Astrocyte (in vitro differentiated cells and primary cell): ENCODE measurements at regions not wholly inside any gene's neighbourhood (a gene's known extent, or its start where the extent isn't known, plus 50 kb on each side); places are given as distances from the start of the nearest gene placed in this dataset.

Source experiments
- DNase-seq: peaks from one replicate; pipeline ENCODE4 v3.0.0-alpha.2; 2010; ENCODE audit warnings: low read depth
- FAIRE-seq: peaks from 2 replicates; lab custom pipeline; 2011; peaks lifted over from hg19 to GRCh38; lab: Jason Lieb, UNC
- H2AFZ ChIP-seq: 2 replicates; pipeline ENCODE4 v1.6.0; 2012; ENCODE audit warnings: low read depth, low read length, inconsistent platforms
- H3K27ac ChIP-seq: 2 replicates; pipeline ENCODE4 v1.5.1; 2011; ENCODE audit warnings: low read depth, low read length, inconsistent platforms
- H3K27me3 ChIP-seq: 2 replicates; pipeline ENCODE4 v1.6.0; 2011; ENCODE audit warnings: low read length, inconsistent platforms; ENCODE audit not compliant: insufficient read depth
- H3K36me3 ChIP-seq: 2 replicates; pipeline ENCODE4 v1.5.1; 2011; ENCODE audit warnings: low read length, inconsistent platforms; ENCODE audit not compliant: insufficient read depth
- H3K4me1 ChIP-seq: 2 replicates; pipeline ENCODE4 v1.5.1; 2011; ENCODE audit warnings: low read length, inconsistent platforms; ENCODE audit not compliant: insufficient read depth
- H3K4me2 ChIP-seq: 2 replicates; pipeline ENCODE4 v1.6.0; 2012; ENCODE audit warnings: low read length, inconsistent platforms
- H3K4me3 ChIP-seq: 2 replicates; pipeline ENCODE4 v1.5.1; 2011; ENCODE audit warnings: low read depth, mild to moderate bottlenecking, low read length, inconsistent platforms; ENCODE audit not compliant: insufficient read depth
- H3K79me2 ChIP-seq: 2 replicates; pipeline ENCODE4 v1.6.0; 2012; ENCODE audit warnings: mild to moderate bottlenecking, low read length, inconsistent platforms; ENCODE audit not compliant: insufficient read depth
- H3K9ac ChIP-seq: 2 replicates; pipeline ENCODE4 v1.6.0; 2012; ENCODE audit warnings: mild to moderate bottlenecking, low read length, inconsistent platforms
- H3K9me3 ChIP-seq: 2 replicates; pipeline ENCODE4 v1.5.1; 2012; ENCODE audit warnings: low read depth, mild to moderate bottlenecking, low read length, inconsistent platforms; ENCODE audit not compliant: insufficient read depth
- H4K20me1 ChIP-seq: 2 replicates; pipeline ENCODE4 v1.6.0; 2012; ENCODE audit warnings: low read length, inconsistent platforms; ENCODE audit not compliant: insufficient read depth
- H3K27ac Mint-ChIP-seq: one replicate; pipeline ENCODE4 v1.8.0; 2021; ENCODE audit warnings: mild to moderate bottlenecking, mixed read lengths; ENCODE audit not compliant: unreplicated experiment
- H3K27me3 Mint-ChIP-seq: one replicate; pipeline ENCODE4 v1.8.0; 2021; ENCODE audit warnings: low read depth, mixed read lengths; ENCODE audit not compliant: unreplicated experiment
- H3K36me3 Mint-ChIP-seq: one replicate; pipeline ENCODE4 v1.8.0; 2021; ENCODE audit warnings: low read depth, mixed read lengths; ENCODE audit not compliant: unreplicated experiment
- H3K4me1 Mint-ChIP-seq: one replicate; pipeline ENCODE4 v1.8.0; 2021; ENCODE audit warnings: low read depth, mixed read lengths; ENCODE audit not compliant: unreplicated experiment
- H3K4me3 Mint-ChIP-seq: one replicate; pipeline ENCODE4 v1.8.0; 2021; ENCODE audit warnings: mild to moderate bottlenecking, moderate library complexity, mixed read lengths; ENCODE audit not compliant: unreplicated experiment
- H3K9me3 Mint-ChIP-seq: one replicate; pipeline ENCODE4 v1.8.0; 2021; ENCODE audit warnings: mild to moderate bottlenecking, mixed read lengths; ENCODE audit not compliant: unreplicated experiment
- CTCF ChIP-seq: IDR thresholded peaks from 2 replicates; pipeline ENCODE4 v1.5.1; 2011; ENCODE audit warnings: low read depth, mild to moderate bottlenecking, inconsistent platforms, low read length, moderate library complexity; ENCODE audit not compliant: insufficient read depth
- EZH2 ChIP-seq: IDR thresholded peaks from 2 replicates; pipeline ENCODE4 v1.6.1; 2012; ENCODE audit warnings: mild to moderate bottlenecking, low read length, inconsistent platforms; ENCODE audit not compliant: insufficient read depth

DNA sequence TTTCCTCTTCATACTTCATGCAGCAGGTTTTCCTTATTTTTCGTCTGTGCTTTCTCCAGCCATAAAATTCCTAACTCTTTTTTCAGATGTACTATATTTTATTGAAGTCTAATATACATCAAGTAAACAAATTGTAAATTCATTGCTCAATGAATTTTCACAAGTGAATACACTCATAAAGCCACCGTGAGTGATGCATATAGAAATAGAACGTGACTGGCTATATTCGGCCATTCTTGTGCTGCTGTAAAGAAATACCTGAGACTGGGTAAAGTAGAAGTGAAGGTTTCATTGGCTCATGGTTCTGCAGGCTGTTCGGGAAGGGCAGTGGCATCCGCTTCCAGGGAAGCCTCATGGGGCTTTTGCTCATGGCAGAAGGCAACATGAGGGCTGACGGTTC lies 868.4 kb upstream of the EEF2KMT start:
- H3K36me3 ChIP-seq, result no peaks in the 10 kb centered on the region
- H3K9me3 ChIP-seq, result no peaks in the 10 kb centered on the region
- Mint-ChIP-seq H3K4me3 (no peak overlapping the region), H3K36me3 (no peaks in the 10 kb centered on the region), H3K27ac (no peak overlapping the region), H3K9me3 (peaks cover 3% of the 10 kb centered on the region), H3K27me3 (peaks cover 10% of the 10 kb centered on the region), H3K4me1 (no peaks in the 10 kb centered on the region)
- H3K27me3 ChIP-seq, result no peaks in the 10 kb centered on the region
- no peak overlapping the region for H3K9ac ChIP-seq
- FAIRE-seq (no peak), DNase-seq (no peak)
- no peaks in the 10 kb centered on the region for H4K20me1 ChIP-seq
- H3K4me2 ChIP-seq, result no peak overlapping the region
- H3K4me1 ChIP-seq, result no peaks in the 10 kb centered on the region
- no peak overlapping the region for H3K4me3 ChIP-seq
- no peaks in the 10 kb centered on the region for H3K79me2 ChIP-seq
- TF ChIP-seq CTCF, result no peak
- TF ChIP-seq EZH2, result no peak
- no peak overlapping the region for H3K27ac ChIP-seq
- no peak overlapping the region for H2AFZ ChIP-seq

DNA sequence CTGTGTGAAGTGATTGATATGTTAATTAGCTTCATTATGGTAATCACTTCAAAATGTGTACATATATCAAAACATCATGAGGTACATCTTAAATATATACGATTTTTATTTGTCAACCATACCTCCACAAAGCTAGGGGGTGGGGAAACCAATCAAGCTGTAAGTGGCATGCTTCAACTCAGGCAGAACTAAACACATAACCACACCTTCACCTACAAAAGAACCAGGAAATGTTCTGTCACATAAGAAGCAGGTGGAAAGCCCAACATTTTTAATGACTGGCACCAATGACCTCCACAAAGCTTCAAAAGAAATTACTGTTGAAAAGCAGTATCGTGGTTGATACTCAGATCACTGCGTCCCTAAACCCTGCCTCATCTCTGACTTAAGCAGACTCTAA lies 867.7 kb upstream of the EEF2KMT start:
- Histone ChIP-seq H3K36me3 (no peaks in the 10 kb centered on the region), H3K27ac (no peak overlapping the region), H3K9ac (no peak overlapping the region), H2AFZ (no peak overlapping the region), H3K4me3 (no peak overlapping the region), H3K4me1 (no peaks in the 10 kb centered on the region), H3K9me3 (no peaks in the 10 kb centered on the region), H4K20me1 (no peaks in the 10 kb centered on the region), H3K4me2 (no peak overlapping the region), H3K27me3 (no peaks in the 10 kb centered on the region), H3K79me2 (no peaks in the 10 kb centered on the region)
- no peak for TF ChIP-seq CTCF
- no peak for TF ChIP-seq EZH2
- H3K27me3 Mint-ChIP-seq, result peaks cover 11% of the 10 kb centered on the region
- no peaks in the 10 kb centered on the region for H3K36me3 Mint-ChIP-seq
- H3K27ac Mint-ChIP-seq, result no peak overlapping the region
- H3K9me3 Mint-ChIP-seq, result no peaks in the 10 kb centered on the region
- DNase-seq (no peak), FAIRE-seq (no peak)
- no peak overlapping the region for H3K4me3 Mint-ChIP-seq
- H3K4me1 Mint-ChIP-seq, result no peaks in the 10 kb centered on the region

GRCh38 chr16:5951486-5951885 lies 853.9 kb upstream of the EEF2KMT start:
- no peak for FAIRE-seq
- no peak overlapping the region for H3K4me2 ChIP-seq
- H3K4me1 Mint-ChIP-seq, result no peaks in the 10 kb centered on the region

More at GRCh38 chr16:5951486-5951885, 853.9 kb upstream of the EEF2KMT start:
- H3K4me1 ChIP-seq, result no peaks in the 10 kb centered on the region
- no peak overlapping the region for H3K9ac ChIP-seq
- no peak overlapping the region for H3K27ac Mint-ChIP-seq
- H3K36me3 ChIP-seq, result no peaks in the 10 kb centered on the region
- H3K27ac ChIP-seq, result no peak overlapping the region
- TF ChIP-seq CTCF (no peak), EZH2 (no peak)
- H3K4me3 ChIP-seq, result no peak overlapping the region
- H2AFZ ChIP-seq, result no peak overlapping the region
- no peaks in the 10 kb centered on the region for H3K36me3 Mint-ChIP-seq
- H3K27me3 ChIP-seq, result no peaks in the 10 kb centered on the region
- H4K20me1 ChIP-seq, result no peaks in the 10 kb centered on the region
- no peaks in the 10 kb centered on the region for H3K9me3 ChIP-seq
- peaks cover 1% of the 10 kb centered on the region for H3K9me3 Mint-ChIP-seq
- no peaks in the 10 kb centered on the region for H3K79me2 ChIP-seq
- peaks cover 10% of the 10 kb centered on the region for H3K27me3 Mint-ChIP-seq
- DNase-seq, result no peak
- no peak overlapping the region for H3K4me3 Mint-ChIP-seq
